Chondrocyte (in vitro differentiated cells): ENCODE measurements at regions not wholly inside any gene's neighbourhood (a gene's known extent, or its start where the extent isn't known, plus 50 kb on each side); places are given as distances from the start of the nearest gene placed in this dataset.

Experiments
- DNase-seq: peaks from one replicate; pipeline ENCODE4 v3.0.0; 2021; ENCODE audit warnings: mixed read lengths, low spot score
- H3K27ac Mint-ChIP-seq: one replicate; pipeline ENCODE4 v1.8.0; 2021; ENCODE audit warnings: mild to moderate bottlenecking, moderate library complexity, mixed read lengths; ENCODE audit not compliant: unreplicated experiment
- H3K27me3 Mint-ChIP-seq: 2 replicates; pipeline ENCODE4 v1.8.0; 2021; ENCODE audit warnings: low read depth, mixed read lengths
- H3K36me3 Mint-ChIP-seq: 2 replicates; pipeline ENCODE4 v1.8.0; 2021; ENCODE audit warnings: low read depth, mixed read lengths
- H3K4me1 Mint-ChIP-seq: 2 replicates; pipeline ENCODE4 v1.8.0; 2021; ENCODE audit warnings: low read depth, mild to moderate bottlenecking, mixed read lengths
- H3K4me3 Mint-ChIP-seq: one replicate; pipeline ENCODE4 v1.8.0; 2021; ENCODE audit warnings: mild to moderate bottlenecking, moderate library complexity, mixed read lengths; ENCODE audit not compliant: unreplicated experiment
- H3K9me3 Mint-ChIP-seq: 2 replicates; pipeline ENCODE4 v1.8.0; 2021; ENCODE audit warnings: low read depth, mixed read lengths
- CTCF ChIP-seq: fragments of 200-600 bp; sonication (generic); IDR thresholded peaks from 2 replicates; pipeline ENCODE4 v1.5.0; 2021; ENCODE audit warnings: antibody characterized with exemption, mild to moderate bottlenecking, moderate library complexity

- no peaks in the 10 kb centered on the region for H3K36me3 Mint-ChIP-seq
- H3K4me1 Mint-ChIP-seq: no peaks in the 10 kb centered on the region
- H3K27me3 Mint-ChIP-seq: no peaks in the 10 kb centered on the region
- H3K9me3 Mint-ChIP-seq: peaks cover 8% of the 10 kb centered on the region
- TF ChIP-seq CTCF: no peak
- DNase-seq: no peak
- H3K27ac Mint-ChIP-seq: no peak overlapping the region
- no peak overlapping the region for H3K4me3 Mint-ChIP-seq
Observed at GRCh38 chr6:147765541-147765940, 257.1 kb downstream of the SAMD5 start.

GRCh38 chr6:147768969-147769368, 260.5 kb downstream of the SAMD5 start:
- no peaks in the 10 kb centered on the region for H3K27me3 Mint-ChIP-seq
- no peak overlapping the region for H3K4me3 Mint-ChIP-seq
- no peaks in the 10 kb centered on the region for H3K4me1 Mint-ChIP-seq
- peaks cover 8% of the 10 kb centered on the region for H3K9me3 Mint-ChIP-seq
- H3K27ac Mint-ChIP-seq: no peak overlapping the region
- DNase-seq: no peak
- no peaks in the 10 kb centered on the region for H3K36me3 Mint-ChIP-seq
- no peak for TF ChIP-seq CTCF

- Mint-ChIP-seq H3K27me3 (no peaks in the 10 kb centered on the region), H3K36me3 (no peaks in the 10 kb centered on the region)
Observed at GRCh38 chr6:147769496-147770087, 261.1 kb downstream of the SAMD5 start.

GRCh38 chr6:147770221-147770620, 261.7 kb downstream of the SAMD5 start:
- TF ChIP-seq CTCF: no peak
- DNase-seq: no peak
- no peaks in the 10 kb centered on the region for H3K36me3 Mint-ChIP-seq
- H3K9me3 Mint-ChIP-seq: peaks cover 8% of the 10 kb centered on the region
- H3K27me3 Mint-ChIP-seq: no peaks in the 10 kb centered on the region
- H3K4me3 Mint-ChIP-seq: no peak overlapping the region
- H3K4me1 Mint-ChIP-seq: no peaks in the 10 kb centered on the region
- H3K27ac Mint-ChIP-seq: no peak overlapping the region

More at GRCh38 chr6:147769496-147770087, 261.1 kb downstream of the SAMD5 start:
- H3K4me3 Mint-ChIP-seq: no peak overlapping the region
- peaks cover 8% of the 10 kb centered on the region for H3K9me3 Mint-ChIP-seq
- no peak overlapping the region for H3K27ac Mint-ChIP-seq
- TF ChIP-seq CTCF: no peak
- no peak for DNase-seq
- H3K4me1 Mint-ChIP-seq: no peaks in the 10 kb centered on the region

- H3K9me3 Mint-ChIP-seq: no peaks in the 10 kb centered on the region
- no peak for TF ChIP-seq CTCF
- H3K4me3 Mint-ChIP-seq: no peak overlapping the region
- H3K4me1 Mint-ChIP-seq: no peaks in the 10 kb centered on the region
- H3K36me3 Mint-ChIP-seq: no peaks in the 10 kb centered on the region
- H3K27ac Mint-ChIP-seq: no peak overlapping the region
- no peaks in the 10 kb centered on the region for H3K27me3 Mint-ChIP-seq
- no peak for DNase-seq
Observed at GRCh38 chr6:147772724-147773123, 264.2 kb downstream of the SAMD5 start.
